ENCODE measurements at regions not wholly inside any gene's neighbourhood (a gene's known extent, or its start where the extent isn't known, plus 50 kb on each side); places are given as distances from the start of the nearest gene placed in this dataset.

GRCh38 chr4:180809439-180809838, 1433.8 kb upstream of the TENM3 start:
- DNase-seq: no peak

- DNase-seq: no peak
These were observed 1432.6 kb upstream of the TENM3 start for GRCh38 chr4:180810581-180810980.

DNA sequence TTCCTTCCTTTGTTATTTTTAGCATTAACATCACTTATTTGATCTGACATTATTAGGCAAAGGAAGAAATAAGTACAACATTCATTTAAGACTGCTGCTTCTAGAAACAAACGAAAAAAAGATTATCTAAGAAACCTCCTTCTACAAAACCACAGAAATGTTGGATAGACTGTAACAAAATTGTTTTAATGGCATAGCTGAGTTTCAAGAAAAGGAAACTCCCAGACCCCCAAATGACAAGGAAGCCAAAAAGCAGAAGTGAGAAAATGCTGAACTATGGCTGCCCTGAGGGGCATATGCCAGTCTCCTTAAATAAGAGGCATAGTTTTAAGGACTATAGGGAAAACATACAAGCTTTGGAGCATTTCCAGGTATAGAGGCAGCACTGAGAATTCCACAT, 1431.6 kb upstream of the TENM3 start:
- DNase-seq: no peak

GRCh38 chr4:180812783-180813182, 1430.4 kb upstream of the TENM3 start:
- DNase-seq: no peak

DNA sequence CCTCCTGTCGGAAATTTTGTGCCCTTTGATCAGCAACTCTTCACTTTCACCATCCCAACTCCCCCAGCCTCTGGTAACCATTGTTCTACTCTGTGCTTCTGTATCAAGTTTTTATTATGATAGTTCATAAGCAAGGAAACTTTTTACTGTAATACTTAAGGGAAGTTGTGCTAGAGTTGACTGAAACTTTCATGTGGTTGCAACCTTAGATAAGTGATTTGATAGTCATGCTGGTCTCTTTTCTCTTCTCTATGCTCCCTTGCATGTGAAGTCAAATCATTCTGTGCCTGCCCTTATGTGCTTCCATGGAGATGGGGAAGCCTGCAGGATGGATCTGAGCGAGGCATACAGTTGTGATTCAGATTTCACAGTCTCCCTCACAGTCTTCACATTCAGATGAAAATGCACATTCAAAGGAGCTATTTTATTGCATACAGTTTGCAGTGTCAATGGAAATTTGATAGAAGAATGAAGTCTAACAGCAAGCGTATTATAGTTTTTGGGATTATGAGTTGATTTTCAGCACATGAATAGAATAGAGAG, 1428.3 kb upstream of the TENM3 start:
- DNase-seq: no peak

- no peak for DNase-seq
These were observed 1425.7 kb upstream of the TENM3 start for GRCh38 chr4:180817529-180817928.

DNA sequence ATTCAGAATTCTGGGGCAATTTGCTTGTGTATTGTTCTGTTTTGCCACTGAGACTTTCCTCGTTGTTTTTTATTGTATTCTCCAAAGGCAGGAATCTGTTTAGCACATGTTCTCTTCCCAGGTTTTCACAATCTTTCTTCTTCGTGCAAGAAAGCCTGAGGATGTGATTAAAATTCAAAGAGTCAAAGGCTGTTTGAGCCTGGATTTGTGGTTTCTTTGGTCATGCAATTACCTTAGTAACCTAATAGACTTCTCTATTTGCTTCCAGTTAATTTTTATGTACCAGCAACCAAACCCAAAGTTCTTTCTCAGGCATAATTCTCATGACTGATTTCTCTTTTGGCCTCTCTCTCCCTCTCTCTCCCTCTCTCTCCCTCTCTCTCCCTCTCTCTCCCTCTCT, 1420.1 kb upstream of the TENM3 start:
- DNase-seq: no peak

DNA sequence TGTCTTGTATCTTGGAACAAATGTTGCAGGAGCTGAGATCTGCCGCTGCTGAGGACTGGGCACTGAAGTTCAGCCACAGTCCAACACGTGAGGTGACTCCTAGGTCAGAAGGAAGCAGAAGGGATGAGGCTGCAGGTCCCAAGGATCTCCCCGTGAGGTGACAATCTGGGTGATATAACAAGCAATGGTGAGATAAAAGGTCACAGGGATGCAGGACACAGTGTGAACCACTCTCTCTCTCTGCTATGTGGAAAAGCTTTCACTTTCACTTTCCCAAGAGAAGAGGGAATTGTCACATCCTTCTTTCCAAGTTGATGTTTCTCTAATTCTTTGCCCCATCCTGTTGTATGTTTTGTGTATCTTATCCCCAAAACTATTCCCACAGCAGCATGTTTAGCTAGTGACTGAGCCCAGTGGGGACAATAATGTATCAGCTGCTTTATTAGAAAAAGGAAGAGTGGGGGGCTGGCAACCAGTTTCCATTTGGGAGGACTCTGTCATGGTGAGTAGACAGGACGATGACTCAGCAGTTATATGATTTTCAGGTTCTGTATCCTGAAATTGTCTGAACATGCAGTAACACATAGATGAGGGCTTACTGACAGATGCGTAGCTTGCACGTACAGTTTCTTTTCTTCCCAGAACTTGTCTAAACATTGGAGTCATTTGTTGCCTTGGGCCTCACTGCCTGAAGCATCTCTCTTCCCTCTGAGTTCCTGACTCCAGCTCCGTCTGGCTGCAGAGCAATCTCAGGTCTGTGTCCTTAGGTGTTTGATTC, 1415.8 kb upstream of the TENM3 start:
- no peak for DNase-seq

DNA sequence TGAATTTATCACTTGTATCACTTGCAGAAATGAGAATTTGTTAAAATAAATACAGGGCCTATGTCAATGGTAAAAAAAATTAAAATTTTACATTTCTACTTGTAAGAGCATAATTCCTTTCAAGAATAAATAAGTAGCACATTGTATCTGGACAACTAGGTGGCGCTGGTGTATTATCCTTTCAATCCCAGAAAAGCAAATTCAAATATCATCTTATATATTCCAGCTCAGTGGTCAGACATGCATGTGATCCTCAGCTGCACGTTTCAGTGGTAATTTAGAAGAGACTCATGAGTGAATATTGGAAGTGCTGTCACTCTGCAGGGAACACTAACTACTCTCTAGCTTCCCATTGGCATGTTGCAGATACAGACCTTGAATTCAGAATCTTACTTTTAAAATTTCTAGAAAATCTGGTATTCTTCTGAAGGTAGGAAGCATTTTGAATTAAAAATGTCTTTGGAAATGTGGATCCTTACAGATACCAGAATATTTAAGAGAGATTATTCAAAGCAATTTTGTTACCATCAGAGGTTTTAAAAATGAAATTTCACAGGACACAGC, 1414.7 kb upstream of the TENM3 start:
- no peak for DNase-seq

GRCh38 chr4:180832073-180832472, 1411.1 kb upstream of the TENM3 start:
- no peak for DNase-seq

GRCh38 chr4:180840142-180840541, 1403.1 kb upstream of the TENM3 start:
- DNase-seq: no peak

DNA sequence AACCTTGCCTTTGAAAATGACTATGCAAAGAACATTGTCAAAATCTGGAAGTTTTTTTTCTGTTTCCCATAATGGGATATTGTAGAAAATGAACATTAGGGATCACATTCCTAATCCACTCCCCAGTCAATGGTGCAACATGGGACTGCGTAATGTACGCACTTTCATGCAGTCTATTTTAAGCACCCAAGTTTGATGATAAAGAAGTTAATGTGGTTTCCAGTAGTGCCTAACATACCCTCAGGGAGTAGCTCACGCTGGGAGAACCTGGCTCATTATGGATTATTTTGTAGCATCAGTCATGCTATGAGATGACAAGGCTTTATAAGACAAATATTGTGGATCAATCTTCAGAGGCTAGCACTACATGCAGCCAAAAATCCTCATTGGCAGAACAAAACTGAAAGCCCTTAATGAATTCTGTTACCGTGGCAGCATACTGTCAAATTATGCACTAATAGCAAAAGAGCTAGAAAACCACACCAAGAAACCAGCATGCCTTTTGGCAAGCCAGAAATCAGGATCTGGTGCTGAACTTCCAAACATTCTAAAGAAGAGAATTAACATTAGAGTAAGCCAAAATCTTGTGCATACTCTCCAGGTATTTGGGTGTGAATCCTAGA, 1392.8 kb upstream of the TENM3 start:
- DNase-seq: no peak

DNA sequence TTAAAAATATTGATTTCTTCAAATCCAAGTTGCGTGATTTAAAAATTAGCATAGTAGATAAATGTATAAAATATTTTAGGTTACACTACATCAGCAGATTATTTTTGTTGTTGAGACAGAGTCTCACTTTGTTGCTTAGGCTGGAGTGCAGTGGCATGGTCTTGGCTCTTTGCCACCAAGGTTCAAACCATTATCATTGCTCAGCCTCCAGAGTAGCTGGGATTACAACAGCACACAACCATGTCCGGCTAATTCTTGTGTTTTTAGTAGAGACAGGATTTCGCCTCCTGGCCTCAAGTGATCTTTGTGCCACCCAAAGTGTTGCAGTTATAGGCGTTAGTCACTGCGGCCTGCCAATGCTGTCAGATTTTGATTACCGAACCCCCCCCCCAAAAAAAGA, 1390.5 kb upstream of the TENM3 start:
- no peak for DNase-seq

- no peak for DNase-seq
These were observed 1388.0 kb upstream of the TENM3 start for GRCh38 chr4:180855184-180855583.

DNA sequence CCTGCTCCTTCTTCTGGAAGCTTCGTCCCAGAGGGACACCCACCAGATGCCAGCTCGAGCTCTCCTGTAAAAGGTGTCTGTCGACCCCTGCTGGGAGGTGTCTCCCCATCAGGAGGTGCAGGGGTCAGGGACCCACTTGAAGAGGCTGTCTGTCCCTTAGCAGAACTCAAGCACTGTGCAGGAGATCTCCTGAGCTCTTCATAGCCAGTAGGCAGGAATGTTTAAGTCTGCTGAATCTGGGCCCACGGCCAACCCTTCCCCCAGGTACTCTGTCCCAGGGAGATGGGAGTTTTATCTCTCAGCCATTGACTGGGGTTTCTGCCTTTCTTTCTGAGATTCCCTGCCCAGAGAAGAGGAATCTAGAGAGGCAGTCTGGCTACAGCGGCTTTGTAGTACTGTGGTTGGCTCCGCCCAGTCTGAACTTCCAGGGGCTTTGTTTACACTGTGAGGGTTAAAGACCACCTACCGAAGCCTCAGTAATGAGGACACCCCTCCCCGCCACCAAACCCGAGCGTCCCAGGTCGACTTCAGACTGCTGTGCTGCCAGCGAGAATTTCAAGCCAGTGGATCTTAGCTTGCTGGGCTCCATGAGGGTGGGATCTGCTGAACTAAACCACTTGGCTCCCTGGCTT, 1383.0 kb upstream of the TENM3 start:
- DNase-seq: no peak

GRCh38 chr4:180861651-180862050, 1381.6 kb upstream of the TENM3 start:
- no peak for DNase-seq

DNA sequence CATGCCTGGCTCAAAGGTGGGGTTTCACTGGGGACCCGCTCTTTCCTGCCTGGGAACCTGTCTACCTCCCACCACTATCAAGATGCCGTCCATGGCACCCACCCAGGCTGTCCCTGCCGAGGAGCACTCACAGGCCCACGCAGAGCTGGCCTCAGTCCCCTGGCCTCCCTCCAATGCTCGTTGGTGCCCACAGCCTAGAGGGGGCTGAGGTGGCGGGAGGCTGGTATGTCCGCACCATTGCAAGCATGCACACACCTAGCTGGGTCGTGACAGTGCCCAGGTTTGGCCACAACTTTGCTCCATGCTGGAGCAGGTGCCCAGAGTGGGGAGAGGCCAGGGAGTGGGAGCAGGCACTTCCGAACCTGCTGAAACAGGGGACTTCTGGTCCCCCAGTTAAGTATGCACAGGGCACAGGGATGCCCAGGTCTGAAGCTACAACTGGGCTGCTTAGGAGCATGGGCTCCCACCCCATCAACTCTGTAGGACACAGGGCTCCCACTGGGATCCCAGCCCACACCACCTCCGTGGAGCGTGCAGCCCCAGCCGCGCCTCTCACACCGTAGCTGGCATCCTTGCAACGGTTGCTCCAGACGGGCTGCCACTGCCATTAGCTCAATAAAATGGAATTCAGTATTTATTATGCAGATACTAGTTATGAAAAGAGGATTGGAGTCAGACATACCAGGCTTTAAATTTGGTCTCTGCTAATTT, 1376.1 kb upstream of the TENM3 start:
- no peak for DNase-seq

DNA sequence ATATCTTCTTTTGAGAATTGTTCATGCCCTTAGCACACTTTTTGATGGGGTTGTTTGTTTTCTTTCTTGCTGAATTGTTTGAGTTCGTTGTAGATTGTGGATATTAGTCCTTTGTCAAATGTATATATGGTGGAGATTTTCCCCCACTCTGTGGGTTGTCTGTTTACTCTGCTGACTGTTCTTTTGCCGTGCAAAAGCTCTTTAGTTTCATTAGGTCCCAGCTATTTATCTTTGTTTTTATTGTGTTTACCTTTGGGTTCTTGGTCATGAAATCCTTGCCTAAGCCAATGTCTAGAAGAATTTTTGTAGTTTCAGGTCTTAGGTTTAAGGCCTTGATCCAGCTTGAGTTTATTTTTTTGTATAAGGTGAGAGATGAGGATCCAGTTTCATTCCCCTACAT, 1372.6 kb upstream of the TENM3 start:
- DNase-seq: no peak

GRCh38 chr4:180898305-180898704, 1344.9 kb upstream of the TENM3 start:
- no peak for DNase-seq

GRCh38 chr4:180900781-180901180, 1342.4 kb upstream of the TENM3 start:
- no peak for DNase-seq

DNA sequence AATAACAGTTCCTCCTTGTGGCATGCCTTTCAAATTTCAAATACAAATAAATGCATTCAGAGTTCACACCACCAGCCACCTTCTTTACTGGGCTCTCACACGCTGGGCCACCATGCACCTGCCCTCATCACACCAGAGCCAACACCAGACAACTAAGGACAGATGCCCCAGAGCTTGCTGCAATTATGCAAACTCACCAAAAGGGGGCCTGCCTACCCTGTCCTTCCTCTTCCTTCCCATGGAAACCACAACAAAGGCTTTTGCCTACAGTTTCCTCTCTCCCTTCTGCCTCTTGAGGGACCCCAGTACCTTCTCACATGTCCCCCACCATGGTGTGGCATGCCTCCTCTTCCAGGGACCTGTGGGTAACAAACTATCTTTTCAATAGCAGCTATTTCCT, 1333.9 kb upstream of the TENM3 start:
- DNase-seq: no peak

GRCh38 chr4:180913750-180914149, 1329.5 kb upstream of the TENM3 start:
- DNase-seq: no peak

GRCh38 chr4:180923486-180923885, 1319.7 kb upstream of the TENM3 start:
- DNase-seq: no peak

Measured in bone marrow (tissue), 2 donors.